ENCODE measurements at regions not wholly inside any gene's neighbourhood (a gene's known extent, or its start where the extent isn't known, plus 50 kb on each side); places are given as distances from the start of the nearest gene placed in this dataset.

DNA sequence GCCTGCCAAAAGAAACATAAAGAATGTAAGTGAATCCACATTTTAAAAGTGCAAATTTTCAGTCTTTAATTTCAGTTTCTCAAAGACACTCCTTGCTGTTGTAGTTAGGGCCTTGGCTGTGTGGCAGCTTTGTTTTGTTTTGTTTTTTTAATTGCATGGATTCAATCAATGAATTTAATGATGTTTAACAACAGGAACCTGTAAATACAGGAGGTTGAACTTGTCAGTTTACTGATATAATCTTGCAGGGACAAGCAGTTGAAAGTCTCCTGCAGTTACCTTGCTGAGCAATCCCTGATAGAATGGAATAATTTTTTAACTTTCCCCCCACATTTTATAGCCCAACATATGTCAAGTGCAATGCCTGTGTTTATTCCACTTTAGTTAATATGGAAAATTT is 528.3 kb upstream of the PCDH7 start:
- TF ChIP-seq CTCF (conservative IDR thresholded peaks at IDR 0.05; ENCODE audit: low read length) (no peak), EZH2phosphoT487 (IDR thresholded peaks at IDR 0.05; ENCODE audit: borderline replicate concordance, low read depth, low read length) (no peak)
